ENCODE measurements at regions not wholly inside any gene's neighbourhood (a gene's known extent, or its start where the extent isn't known, plus 50 kb on each side); places are given as distances from the start of the nearest gene placed in this dataset.

- TF ChIP-seq, protein P1, sequence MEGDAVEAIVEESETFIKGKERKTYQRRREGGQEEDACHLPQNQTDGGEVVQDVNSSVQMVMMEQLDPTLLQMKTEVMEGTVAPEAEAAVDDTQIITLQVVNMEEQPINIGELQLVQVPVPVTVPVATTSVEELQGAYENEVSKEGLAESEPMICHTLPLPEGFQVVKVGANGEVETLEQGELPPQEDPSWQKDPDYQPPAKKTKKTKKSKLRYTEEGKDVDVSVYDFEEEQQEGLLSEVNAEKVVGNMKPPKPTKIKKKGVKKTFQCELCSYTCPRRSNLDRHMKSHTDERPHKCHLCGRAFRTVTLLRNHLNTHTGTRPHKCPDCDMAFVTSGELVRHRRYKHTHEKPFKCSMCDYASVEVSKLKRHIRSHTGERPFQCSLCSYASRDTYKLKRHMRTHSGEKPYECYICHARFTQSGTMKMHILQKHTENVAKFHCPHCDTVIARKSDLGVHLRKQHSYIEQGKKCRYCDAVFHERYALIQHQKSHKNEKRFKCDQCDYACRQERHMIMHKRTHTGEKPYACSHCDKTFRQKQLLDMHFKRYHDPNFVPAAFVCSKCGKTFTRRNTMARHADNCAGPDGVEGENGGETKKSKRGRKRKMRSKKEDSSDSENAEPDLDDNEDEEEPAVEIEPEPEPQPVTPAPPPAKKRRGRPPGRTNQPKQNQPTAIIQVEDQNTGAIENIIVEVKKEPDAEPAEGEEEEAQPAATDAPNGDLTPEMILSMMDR (IDR thresholded peaks at IDR 0.05; ENCODE audit: borderline replicate concordance, control extremely low read depth, extremely low read depth, insufficient read depth, missing control alignments), result no peak
- in situ Hi-C loops (cut with MboI; ENCODE audit: low sequenced_read_pairs, unreplicated experiment), result no loop called here
- no peak for DNase-seq (ENCODE audit: low spot score)
These were observed 285.6 kb upstream of the ARHGEF26 start for GRCh38 chr3:153835540-153835939.

DNA sequence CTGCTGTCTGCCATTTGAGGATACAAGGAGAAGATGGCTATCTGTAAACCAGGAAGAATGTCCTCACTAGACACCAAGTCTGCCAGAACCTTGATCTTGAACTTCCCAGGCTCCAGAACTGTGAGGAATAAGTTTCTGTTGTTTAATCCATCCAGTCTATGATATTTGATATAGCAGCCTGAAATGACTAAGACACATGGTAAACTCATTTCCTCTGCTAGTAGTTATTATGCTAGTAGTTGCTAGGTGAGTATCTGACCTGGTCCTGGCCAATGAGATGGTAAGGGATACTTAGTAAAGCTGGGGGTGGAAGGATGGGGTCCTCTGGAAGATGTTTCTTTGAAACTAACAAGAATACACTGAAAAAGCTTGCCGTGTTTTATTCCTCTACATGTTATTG, 280.7 kb upstream of the ARHGEF26 start:
- TF ChIP-seq, protein P1 (IDR thresholded peaks at IDR 0.05; ENCODE audit: borderline replicate concordance, control extremely low read depth, extremely low read depth, insufficient read depth, missing control alignments), result no peak
- in situ Hi-C loops (cut with MboI; ENCODE audit: low sequenced_read_pairs, unreplicated experiment), result no loop called here
- DNase-seq (ENCODE audit: low spot score), result no peak

- in situ Hi-C loops (cut with MboI; ENCODE audit: low sequenced_read_pairs, unreplicated experiment), result no loop called here
- TF ChIP-seq, protein P1 (IDR thresholded peaks at IDR 0.05; ENCODE audit: borderline replicate concordance, control extremely low read depth, extremely low read depth, insufficient read depth, missing control alignments), result no peak
- DNase-seq (ENCODE audit: low spot score), result no peak
These were observed 277.2 kb upstream of the ARHGEF26 start for GRCh38 chr3:153843994-153844393.

DNA sequence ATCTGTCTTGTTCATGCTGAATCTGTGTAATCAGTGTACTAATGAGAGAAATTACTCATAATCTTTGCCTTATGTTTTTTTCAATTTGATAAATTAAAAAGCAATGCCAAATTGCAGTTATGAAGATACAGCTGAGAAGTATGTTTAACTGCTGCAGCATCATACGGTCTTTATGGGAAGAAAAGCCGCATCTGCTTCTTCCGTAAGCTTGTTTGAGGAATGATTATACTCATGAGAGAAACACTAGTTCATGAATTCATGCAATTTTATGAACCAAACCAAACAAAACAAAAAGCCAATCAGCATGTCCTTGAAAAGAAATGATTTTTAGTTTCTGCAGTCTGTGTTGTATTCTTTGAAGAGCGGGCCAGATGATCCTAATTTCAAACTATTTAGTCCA, 275.9 kb upstream of the ARHGEF26 start:
- TF ChIP-seq, protein P1 (IDR thresholded peaks at IDR 0.05; ENCODE audit: borderline replicate concordance, control extremely low read depth, extremely low read depth, insufficient read depth, missing control alignments), result no peak
- DNase-seq (ENCODE audit: low spot score), result no peak
- in situ Hi-C loops (cut with MboI; ENCODE audit: low sequenced_read_pairs, unreplicated experiment), result no loop called here

DNA sequence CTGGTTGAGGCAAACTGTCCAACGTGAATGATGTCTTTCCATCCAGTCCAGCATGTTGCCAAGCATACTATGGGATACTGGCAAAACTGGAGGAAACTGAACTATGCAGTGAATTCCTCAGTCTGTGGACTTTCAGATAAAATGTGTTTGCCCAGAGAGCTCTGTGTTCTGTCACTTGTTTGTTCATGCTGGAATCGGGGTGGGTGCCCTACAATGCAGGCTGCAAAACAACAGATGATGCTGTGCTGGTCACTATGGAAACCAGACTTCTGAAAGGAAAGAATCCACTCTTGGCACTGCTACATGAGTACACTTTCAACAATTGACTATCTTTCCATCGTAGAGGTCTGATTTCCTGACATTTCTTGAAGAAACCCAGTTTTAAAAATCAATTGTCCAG, 272.5 kb upstream of the ARHGEF26 start:
- DNase-seq (ENCODE audit: low spot score), result no peak
- TF ChIP-seq, protein P1 (IDR thresholded peaks at IDR 0.05; ENCODE audit: borderline replicate concordance, control extremely low read depth, extremely low read depth, insufficient read depth, missing control alignments), result no peak

GRCh38 chr3:153852355-153852754, 268.8 kb upstream of the ARHGEF26 start:
- in situ Hi-C loops (cut with MboI; ENCODE audit: low sequenced_read_pairs, unreplicated experiment), result no loop called here
- TF ChIP-seq, protein P1 (IDR thresholded peaks at IDR 0.05; ENCODE audit: borderline replicate concordance, control extremely low read depth, extremely low read depth, insufficient read depth, missing control alignments), result no peak
- no peak for DNase-seq (ENCODE audit: low spot score)

More for the DNA sequence above, 272.5 kb upstream of the ARHGEF26 start:
- in situ Hi-C loops (cut with MboI; ENCODE audit: low sequenced_read_pairs, unreplicated experiment), result no loop called here

GRCh38 chr3:153853163-153853562, 268.0 kb upstream of the ARHGEF26 start:
- in situ Hi-C loops (cut with MboI; ENCODE audit: low sequenced_read_pairs, unreplicated experiment), result no loop called here
- TF ChIP-seq, protein P1 (IDR thresholded peaks at IDR 0.05; ENCODE audit: borderline replicate concordance, control extremely low read depth, extremely low read depth, insufficient read depth, missing control alignments), result no peak
- no peak for DNase-seq (ENCODE audit: low spot score)
